SK-N-SH treated with all-trans-retinoic acid at 6 μM for 48 hours (cell line): ENCODE measurements at regions not wholly inside any gene's neighbourhood (a gene's known extent, or its start where the extent isn't known, plus 50 kb on each side); places are given as distances from the start of the nearest gene placed in this dataset.
"Not testable (repeated sequence)": the region's sequence is repeated elsewhere in the genome, so short reads cannot be mapped to it uniquely, and the experiment has no call there.

Experiments
- ATAC-seq: fragments of 200-7000 bp; cut with Tn5 transposase; 3 replicates; pipeline ENCODE4 v1.9.1; 2020; ENCODE audit warnings: mild to moderate bottlenecking, moderate library complexity
- ARNTL ChIP-seq: fragments of 450-650 bp; formaldehyde crosslinking; IDR thresholded peaks from 2 replicates; pipeline ENCODE4 v1.5.0; 2020; ENCODE audit warnings: low read depth, mild to moderate bottlenecking, moderate library complexity, borderline replicate concordance
- BACH2 ChIP-seq: fragments of 250-450 bp; sonication (Bioruptor Pico); IDR thresholded peaks from 2 replicates; pipeline ENCODE4 v1.9.0; 2021; ENCODE audit warnings: mild to moderate bottlenecking, borderline replicate concordance
- ESRRG ChIP-seq: fragments of 250-450 bp; sonication (Bioruptor Pico); IDR thresholded peaks from 2 replicates; pipeline ENCODE4 v1.6.1; 2021; ENCODE audit warnings: mild to moderate bottlenecking
- GLIS3 ChIP-seq: fragments of 250-450 bp; sonication (Bioruptor Pico); IDR thresholded peaks from 2 replicates; pipeline ENCODE4 v1.5.0; 2020; ENCODE audit warnings: mild to moderate bottlenecking, moderate library complexity
- ISL1 ChIP-seq: fragments of 250-450 bp; sonication (Bioruptor Pico); IDR thresholded peaks from 2 replicates; pipeline ENCODE4 v2.1.2; 2022; ENCODE audit warnings: mild to moderate bottlenecking, moderate library complexity
- PPARA ChIP-seq: fragments of 250-450 bp; sonication (Bioruptor Pico); IDR thresholded peaks from 2 replicates; pipeline ENCODE4 v1.5.0; 2020; ENCODE audit warnings: mild to moderate bottlenecking, borderline replicate concordance
- SNAI2 ChIP-seq: fragments of 250-450 bp; sonication (Bioruptor Pico); IDR thresholded peaks from 2 replicates; pipeline ENCODE4 v1.5.0; 2020; ENCODE audit warnings: mild to moderate bottlenecking, moderate library complexity
- TCF4 ChIP-seq: fragments of 250-450 bp; sonication (Bioruptor Pico); IDR thresholded peaks from 2 replicates; pipeline ENCODE4 v1.8.0; 2021; ENCODE audit warnings: mild to moderate bottlenecking, moderate library complexity, borderline replicate concordance
- TOX ChIP-seq: fragments of 250-450 bp; sonication (Bioruptor Pico); IDR thresholded peaks from 2 replicates; pipeline ENCODE4 v1.8.0; 2021; ENCODE audit warnings: mild to moderate bottlenecking, moderate library complexity, borderline replicate concordance
- TSHZ2 ChIP-seq: fragments of 250-450 bp; sonication (Bioruptor Pico); IDR thresholded peaks from 2 replicates; pipeline ENCODE4 v1.5.0; 2020; ENCODE audit warnings: mild to moderate bottlenecking, moderate library complexity
- ZFP3 ChIP-seq: fragments of 250-450 bp; sonication (Bioruptor Pico); IDR thresholded peaks from 2 replicates; pipeline ENCODE4 v1.5.0; 2020; ENCODE audit warnings: mild to moderate bottlenecking, moderate library complexity
- ZFP30 ChIP-seq: fragments of 450-650 bp; formaldehyde crosslinking; IDR thresholded peaks from 2 replicates; pipeline ENCODE4 v1.5.0; 2022; ENCODE audit warnings: mild to moderate bottlenecking, moderate library complexity
- ZNF565 ChIP-seq: fragments of 450-650 bp; formaldehyde crosslinking; conservative IDR thresholded peaks from 2 replicates; pipeline ENCODE4 v1.5.0; 2020; ENCODE audit warnings: low read depth, mild to moderate bottlenecking, moderate library complexity
- ZNF70 ChIP-seq: fragments of 450-650 bp; formaldehyde crosslinking; IDR thresholded peaks from 2 replicates; pipeline ENCODE4 v1.5.0; 2020; ENCODE audit warnings: mild to moderate bottlenecking, moderate library complexity
- TF ChIP-seq, protein P1 (sequence below): fragments of 250-450 bp; sonication (Bioruptor Pico); IDR thresholded peaks from 2 replicates; pipeline ENCODE4 v1.5.1; 2020; ENCODE audit warnings: low read depth, mild to moderate bottlenecking, moderate library complexity
- TF ChIP-seq, protein P2 (sequence below): fragments of 250-450 bp; sonication (Bioruptor Pico); IDR thresholded peaks from 2 replicates; pipeline ENCODE4 v1.5.1; 2021; ENCODE audit warnings: mild to moderate bottlenecking, moderate library complexity
- TF ChIP-seq, protein P3 (sequence below): fragments of 250-450 bp; sonication (Bioruptor Pico); IDR thresholded peaks from 2 replicates; pipeline ENCODE4 v1.8.0; 2021; ENCODE audit warnings: low read depth, mild to moderate bottlenecking, moderate library complexity, borderline replicate concordance
- TF ChIP-seq, protein P4 (sequence below): fragments of 250-450 bp; sonication (Bioruptor Pico); IDR thresholded peaks from 2 replicates; pipeline ENCODE4 v1.8.0; 2020; ENCODE audit warnings: mild to moderate bottlenecking, moderate library complexity, borderline replicate concordance

GRCh38 chr3:4084271-4084670 lies 218.9 kb upstream of the SETMAR start:
- TF ChIP-seq ZFP30 (CRISPR knock-in tag), result no peak
- TF ChIP-seq BACH2, result no peak
- ATAC-seq, result no peak

DNA sequence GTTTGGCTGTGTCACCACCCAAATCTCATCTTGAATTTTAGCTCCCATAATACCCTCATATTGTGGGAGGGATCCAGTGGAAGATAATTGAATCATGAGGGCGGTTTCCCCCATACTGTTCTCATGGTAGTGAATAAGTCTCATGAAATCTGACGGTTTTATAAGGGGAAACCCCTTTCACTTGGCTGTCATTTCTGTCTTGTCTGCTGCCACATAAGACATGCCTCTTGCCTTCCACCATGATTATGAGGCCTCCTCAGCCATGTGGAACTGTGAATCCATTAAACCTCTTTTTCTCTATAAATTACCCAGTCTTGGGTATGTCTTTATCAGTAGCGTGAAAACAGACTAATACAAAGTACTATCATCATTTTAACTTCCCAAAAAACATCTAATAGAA lies 216.5 kb upstream of the SETMAR start:
- ATAC-seq, result not testable (repeated sequence)

GRCh38 chr3:4091786-4092185 lies 211.4 kb upstream of the SETMAR start:
- TF ChIP-seq ARNTL (CRISPR knock-in tag) (no peak), ISL1 (CRISPR knock-in tag) (no peak), BACH2 (no peak), SNAI2 (CRISPR knock-in tag) (no peak), GLIS3 (CRISPR knock-in tag) (no peak), ZNF70 (CRISPR knock-in tag) (no peak), ZFP3 (CRISPR knock-in tag) (no peak), PPARA (CRISPR knock-in tag) (no peak), TOX (CRISPR knock-in tag) (no peak)
- TF ChIP-seq, protein P1, sequence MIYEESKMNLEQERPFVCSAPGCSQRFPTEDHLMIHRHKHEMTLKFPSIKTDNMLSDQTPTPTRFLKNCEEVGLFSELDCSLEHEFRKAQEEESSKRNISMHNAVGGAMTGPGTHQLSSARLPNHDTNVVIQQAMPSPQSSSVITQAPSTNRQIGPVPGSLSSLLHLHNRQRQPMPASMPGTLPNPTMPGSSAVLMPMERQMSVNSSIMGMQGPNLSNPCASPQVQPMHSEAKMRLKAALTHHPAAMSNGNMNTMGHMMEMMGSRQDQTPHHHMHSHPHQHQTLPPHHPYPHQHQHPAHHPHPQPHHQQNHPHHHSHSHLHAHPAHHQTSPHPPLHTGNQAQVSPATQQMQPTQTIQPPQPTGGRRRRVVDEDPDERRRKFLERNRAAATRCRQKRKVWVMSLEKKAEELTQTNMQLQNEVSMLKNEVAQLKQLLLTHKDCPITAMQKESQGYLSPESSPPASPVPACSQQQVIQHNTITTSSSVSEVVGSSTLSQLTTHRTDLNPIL (CRISPR knock-in tag), result no peak
- TF ChIP-seq, protein P2, sequence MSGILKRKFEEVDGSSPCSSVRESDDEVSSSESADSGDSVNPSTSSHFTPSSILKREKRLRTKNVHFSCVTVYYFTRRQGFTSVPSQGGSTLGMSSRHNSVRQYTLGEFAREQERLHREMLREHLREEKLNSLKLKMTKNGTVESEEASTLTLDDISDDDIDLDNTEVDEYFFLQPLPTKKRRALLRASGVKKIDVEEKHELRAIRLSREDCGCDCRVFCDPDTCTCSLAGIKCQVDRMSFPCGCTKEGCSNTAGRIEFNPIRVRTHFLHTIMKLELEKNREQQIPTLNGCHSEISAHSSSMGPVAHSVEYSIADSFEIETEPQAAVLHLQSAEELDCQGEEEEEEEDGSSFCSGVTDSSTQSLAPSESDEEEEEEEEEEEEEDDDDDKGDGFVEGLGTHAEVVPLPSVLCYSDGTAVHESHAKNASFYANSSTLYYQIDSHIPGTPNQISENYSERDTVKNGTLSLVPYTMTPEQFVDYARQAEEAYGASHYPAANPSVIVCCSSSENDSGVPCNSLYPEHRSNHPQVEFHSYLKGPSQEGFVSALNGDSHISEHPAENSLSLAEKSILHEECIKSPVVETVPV (CRISPR knock-in tag), result no peak
- TF ChIP-seq, protein P3, sequence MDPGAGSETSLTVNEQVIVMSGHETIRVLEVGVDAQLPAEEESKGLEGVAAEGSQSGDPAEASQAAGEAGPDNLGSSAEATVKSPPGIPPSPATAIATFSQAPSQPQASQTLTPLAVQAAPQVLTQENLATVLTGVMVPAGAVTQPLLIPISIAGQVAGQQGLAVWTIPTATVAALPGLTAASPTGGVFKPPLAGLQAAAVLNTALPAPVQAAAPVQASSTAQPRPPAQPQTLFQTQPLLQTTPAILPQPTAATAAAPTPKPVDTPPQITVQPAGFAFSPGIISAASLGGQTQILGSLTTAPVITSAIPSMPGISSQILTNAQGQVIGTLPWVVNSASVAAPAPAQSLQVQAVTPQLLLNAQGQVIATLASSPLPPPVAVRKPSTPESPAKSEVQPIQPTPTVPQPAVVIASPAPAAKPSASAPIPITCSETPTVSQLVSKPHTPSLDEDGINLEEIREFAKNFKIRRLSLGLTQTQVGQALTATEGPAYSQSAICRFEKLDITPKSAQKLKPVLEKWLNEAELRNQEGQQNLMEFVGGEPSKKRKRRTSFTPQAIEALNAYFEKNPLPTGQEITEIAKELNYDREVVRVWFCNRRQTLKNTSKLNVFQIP, result no peak
- TF ChIP-seq, protein P4, sequence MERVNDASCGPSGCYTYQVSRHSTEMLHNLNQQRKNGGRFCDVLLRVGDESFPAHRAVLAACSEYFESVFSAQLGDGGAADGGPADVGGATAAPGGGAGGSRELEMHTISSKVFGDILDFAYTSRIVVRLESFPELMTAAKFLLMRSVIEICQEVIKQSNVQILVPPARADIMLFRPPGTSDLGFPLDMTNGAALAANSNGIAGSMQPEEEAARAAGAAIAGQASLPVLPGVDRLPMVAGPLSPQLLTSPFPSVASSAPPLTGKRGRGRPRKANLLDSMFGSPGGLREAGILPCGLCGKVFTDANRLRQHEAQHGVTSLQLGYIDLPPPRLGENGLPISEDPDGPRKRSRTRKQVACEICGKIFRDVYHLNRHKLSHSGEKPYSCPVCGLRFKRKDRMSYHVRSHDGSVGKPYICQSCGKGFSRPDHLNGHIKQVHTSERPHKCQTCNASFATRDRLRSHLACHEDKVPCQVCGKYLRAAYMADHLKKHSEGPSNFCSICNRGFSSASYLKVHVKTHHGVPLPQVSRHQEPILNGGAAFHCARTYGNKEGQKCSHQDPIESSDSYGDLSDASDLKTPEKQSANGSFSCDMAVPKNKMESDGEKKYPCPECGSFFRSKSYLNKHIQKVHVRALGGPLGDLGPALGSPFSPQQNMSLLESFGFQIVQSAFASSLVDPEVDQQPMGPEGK (CRISPR knock-in tag), result no peak
- no peak for ATAC-seq

- TF ChIP-seq TCF4 (no peak), ESRRG (CRISPR knock-in tag) (no peak), PPARA (CRISPR knock-in tag) (no peak), TSHZ2 (no peak), ZNF565 (CRISPR knock-in tag) (no peak)
- TF ChIP-seq, protein P1 (CRISPR knock-in tag), result no peak
- TF ChIP-seq, protein P4 (CRISPR knock-in tag), result no peak
- no peak for ATAC-seq
These were observed 205.4 kb upstream of the SETMAR start for GRCh38 chr3:4097801-4098200.
